GM21825 (cell line): ENCODE measurements at regions not wholly inside any gene's neighbourhood (a gene's known extent, or its start where the extent isn't known, plus 50 kb on each side); places are given as distances from the start of the nearest gene placed in this dataset.
"Not testable (repeated sequence)": the region's sequence is repeated elsewhere in the genome, so short reads cannot be mapped to it uniquely, and the experiment has no call there.

ENCODE experiments used
- ATAC-seq: cut with Tn5 transposase; IDR thresholded peaks from one replicate; pipeline ENCODE4 v1.9.1; 2021; ENCODE audit warnings: mild to moderate bottlenecking, moderate library complexity; ENCODE audit not compliant: unreplicated experiment

- ATAC-seq, result no peak
These were observed 186.6 kb upstream of the OTX2 start for GRCh38 chr14:56996721-56997399.

DNA sequence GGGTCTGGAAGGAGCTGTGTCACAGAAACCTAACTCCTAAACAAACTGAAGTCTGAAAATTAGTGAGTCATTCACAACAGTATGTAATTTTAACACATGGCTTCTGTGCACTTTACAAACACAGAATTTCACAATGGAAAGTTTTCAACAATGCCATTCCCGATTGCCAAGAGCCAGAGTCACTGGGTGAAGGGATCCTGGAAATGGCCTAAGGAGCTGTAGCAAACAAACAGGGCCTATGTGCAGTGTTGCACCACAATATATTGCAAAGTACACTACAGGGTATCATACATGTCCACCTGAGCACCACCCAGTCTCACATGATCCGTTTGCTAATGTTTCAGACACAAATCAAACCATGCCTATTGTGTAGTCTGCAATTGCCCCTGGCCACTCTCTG, 184.7 kb upstream of the OTX2 start:
- ATAC-seq, result no peak

DNA sequence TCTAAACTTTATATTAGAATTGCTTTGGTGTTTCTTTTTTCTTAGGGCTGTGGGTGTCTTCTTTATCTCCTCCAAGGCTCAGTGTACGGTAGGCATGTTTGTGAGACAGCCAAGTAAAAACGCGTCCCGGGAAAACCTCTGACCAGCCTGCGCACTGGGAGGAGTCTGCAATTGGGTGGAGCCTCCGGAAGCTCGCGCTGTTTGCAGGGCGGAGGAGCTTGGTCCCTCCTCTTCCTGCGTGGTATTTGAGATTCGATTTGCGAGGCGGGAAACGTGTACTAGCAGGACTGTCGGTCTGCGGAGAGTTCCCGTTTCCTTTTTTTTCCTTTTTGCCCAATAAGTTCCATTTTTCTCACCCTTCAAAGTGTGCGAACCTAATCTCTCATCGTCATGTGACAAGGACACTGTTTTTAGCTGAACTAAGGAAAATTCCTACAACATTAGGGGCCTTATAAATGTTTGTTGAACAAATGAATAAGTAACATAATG, 182.1 kb upstream of the OTX2 start:
- no peak for ATAC-seq

- not testable (repeated sequence) for ATAC-seq
These were observed 180.8 kb upstream of the OTX2 start for GRCh38 chr14:56990991-56991627.

DNA sequence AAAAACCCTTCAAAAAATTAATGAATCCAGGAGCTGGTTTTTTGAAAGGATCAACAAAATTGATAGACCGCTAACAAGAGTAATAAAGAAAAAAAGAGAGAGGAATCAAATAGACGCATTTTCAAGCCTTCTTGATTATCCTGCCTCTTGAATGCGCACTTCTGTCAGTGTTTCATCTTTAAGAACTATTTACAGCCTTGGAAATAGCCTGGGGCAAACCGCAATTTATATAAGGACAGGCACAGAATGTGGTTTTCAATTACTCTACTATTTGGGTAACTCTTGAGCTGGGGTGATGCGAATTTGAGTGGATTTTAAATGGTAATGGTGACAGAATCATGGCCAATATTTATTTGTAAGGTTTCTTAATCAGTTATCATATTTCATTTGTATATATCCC, 179.1 kb upstream of the OTX2 start:
- ATAC-seq, result no peak

DNA sequence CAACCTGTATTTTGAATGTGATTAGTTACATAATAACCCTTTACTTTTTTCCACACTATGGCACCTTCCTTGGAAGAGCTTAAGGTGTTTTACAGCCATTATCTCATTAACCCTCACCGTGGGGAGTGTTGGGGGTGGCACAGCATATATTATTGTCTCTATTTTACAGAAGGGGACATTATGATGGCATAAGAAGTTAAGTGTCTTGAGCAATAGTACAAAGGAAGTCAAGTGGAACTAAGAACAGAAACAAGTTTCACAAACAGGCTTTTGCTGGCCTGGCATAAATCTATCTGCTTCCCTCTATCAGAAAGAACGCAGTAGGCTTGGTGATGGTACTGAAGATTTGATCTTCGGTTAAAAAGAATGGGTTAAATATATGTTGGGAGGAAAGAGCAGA, 169.7 kb upstream of the OTX2 start:
- ATAC-seq, result no peak

GRCh38 chr14:56976211-56976610, 165.9 kb upstream of the OTX2 start:
- ATAC-seq, result no peak

DNA sequence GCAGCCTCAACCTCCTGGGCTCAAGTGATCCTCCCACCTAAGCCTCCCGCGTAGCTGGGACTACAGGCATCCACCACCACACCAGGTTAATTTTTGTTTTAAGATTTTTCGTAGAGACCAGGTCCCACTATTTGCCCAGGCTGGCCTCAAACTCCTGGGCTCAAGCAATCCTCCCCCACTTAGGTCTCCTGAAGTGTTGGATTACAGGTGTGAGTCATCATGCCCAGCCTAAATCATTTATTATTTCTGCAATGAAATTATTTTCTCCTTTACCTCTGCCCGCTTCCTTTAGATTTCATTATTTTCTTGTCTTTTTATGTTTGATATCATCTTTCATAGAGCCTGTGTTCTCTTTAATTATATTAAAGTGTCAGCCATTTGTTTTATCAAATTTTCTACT, 165.2 kb upstream of the OTX2 start:
- no peak for ATAC-seq

DNA sequence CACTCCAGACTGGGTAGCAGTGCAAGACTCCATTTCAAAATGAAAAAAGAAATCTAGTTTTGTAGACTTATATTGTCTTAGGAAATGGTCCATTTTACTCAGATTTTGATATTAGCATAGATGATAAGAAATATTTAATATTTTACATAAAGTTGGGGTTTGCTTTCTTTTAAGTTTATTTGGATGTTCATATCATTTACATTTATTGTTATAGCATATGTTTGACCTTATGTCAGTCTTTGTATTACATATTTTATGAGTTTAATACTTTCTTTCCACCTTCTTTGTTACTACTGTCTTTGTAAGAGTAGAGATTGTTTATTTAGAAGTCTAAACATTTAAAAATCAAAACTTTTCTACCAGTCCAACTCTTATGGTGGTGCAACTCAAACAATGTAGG, 162.7 kb upstream of the OTX2 start:
- ATAC-seq, result no peak

DNA sequence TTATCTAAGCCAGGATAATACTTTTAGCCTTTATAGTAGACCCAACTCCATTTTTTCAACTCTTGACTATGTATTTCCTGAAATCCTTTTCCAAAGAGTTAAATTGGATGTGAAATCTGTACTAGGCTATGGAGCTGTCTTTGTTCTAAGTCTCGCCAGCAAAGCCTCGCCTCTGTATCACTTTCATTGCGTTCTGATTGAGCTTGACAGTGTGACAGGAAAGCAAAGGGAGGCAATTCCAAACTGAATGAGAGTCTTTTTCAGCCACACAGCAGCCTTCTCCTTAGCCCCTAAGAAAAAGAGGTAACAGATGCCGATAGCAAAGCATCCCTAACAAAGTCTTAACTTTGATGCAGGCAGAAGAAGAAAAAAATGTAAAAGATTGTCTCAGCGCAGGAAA, 154.6 kb upstream of the OTX2 start:
- no peak for ATAC-seq

GRCh38 chr14:56963381-56963780, 153.1 kb upstream of the OTX2 start:
- no peak for ATAC-seq

DNA sequence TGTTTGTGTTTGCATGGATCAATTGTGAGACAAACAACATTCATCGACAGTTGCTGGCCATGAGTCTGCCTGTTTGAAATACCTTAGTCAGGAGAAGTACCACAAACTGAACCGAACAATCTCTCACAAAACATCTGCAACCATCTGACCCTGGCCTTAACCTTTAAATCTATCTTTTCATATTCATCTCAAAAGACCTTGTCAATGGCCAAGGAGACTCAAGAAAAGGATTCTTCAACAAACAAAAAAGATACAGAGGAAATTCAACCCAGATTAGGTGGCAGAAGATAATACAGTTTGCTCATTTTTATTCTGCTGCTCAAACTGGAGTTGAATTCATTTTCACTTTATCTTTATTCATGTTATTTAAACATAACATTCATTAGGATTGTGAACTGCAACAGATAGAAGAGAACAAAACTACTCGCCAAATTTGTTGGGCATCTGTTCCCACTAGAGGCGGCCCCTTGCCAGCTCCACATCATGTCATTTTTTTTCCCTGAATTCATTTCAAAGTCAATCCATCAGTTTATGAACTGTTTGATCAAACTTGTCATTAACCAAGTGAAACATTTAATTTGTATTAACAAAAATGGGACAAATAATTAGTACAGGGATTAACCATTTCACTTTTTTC, 152.3 kb upstream of the OTX2 start:
- ATAC-seq, result no peak

GRCh38 chr14:56959869-56960268, 149.6 kb upstream of the OTX2 start:
- no peak for ATAC-seq

GRCh38 chr14:56959121-56959520, 148.8 kb upstream of the OTX2 start:
- ATAC-seq, result no peak

- no peak for ATAC-seq
These were observed 145.9 kb upstream of the OTX2 start for GRCh38 chr14:56956182-56956581.

DNA sequence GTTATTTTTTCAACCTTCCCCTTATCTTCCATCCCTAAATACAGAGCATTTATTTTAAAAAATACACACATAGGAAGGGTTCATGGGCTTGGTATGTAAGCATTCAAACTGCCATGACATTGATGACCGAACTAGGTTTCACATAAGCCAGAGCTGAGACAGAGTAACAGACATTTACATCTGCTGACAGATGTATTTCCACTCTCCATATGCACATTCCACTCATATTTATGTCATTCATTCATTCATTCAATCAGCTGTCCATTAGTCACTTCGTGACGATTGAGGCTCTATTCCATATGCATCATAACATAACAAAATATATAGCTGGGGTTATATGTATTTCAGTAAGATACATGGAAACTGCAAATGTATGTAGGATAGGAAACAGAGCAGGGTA, 145.5 kb upstream of the OTX2 start:
- no peak for ATAC-seq

- no peak for ATAC-seq
These were observed 143.6 kb upstream of the OTX2 start for GRCh38 chr14:56953884-56954283.

GRCh38 chr14:56952766-56953473, 142.6 kb upstream of the OTX2 start:
- no peak for ATAC-seq

GRCh38 chr14:56949828-56950227, 139.5 kb upstream of the OTX2 start:
- no peak for ATAC-seq

- no peak for ATAC-seq
These were observed 135.0 kb upstream of the OTX2 start for GRCh38 chr14:56945291-56945690.

DNA sequence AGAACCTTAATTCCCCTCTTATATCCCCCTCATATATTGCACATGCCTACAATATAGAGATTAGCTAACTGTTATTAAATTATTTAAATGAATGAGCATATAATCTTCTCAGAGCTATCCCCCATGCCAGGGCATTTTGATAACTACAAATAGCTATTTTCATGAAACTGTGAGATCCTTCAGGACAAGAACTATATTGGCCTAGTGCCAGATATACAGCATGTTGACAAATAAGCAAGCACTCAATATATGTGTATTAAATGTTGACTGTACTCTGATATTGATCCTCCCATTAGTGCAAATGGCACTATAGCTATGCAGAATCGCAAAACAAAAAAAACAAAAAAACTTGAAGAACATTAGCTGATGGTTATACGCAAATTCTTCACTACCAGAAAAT, 134.1 kb upstream of the OTX2 start:
- ATAC-seq, result no peak

- no peak for ATAC-seq
These were observed 123.2 kb upstream of the OTX2 start for GRCh38 chr14:56933446-56933845.
